SK-N-MC (cell line): ENCODE measurements at regions not wholly inside any gene's neighbourhood (a gene's known extent, or its start where the extent isn't known, plus 50 kb on each side); places are given as distances from the start of the nearest gene placed in this dataset.

Source experiments
- EZH2 ChIP-seq: fragments of 200-600 bp; sonication (generic); IDR thresholded peaks from one replicate; pipeline ENCODE4 v1.6.1; 2017; ENCODE audit warnings: antibody characterized with exemption
- FOXP2 ChIP-seq: optimal IDR thresholded peaks from 2 replicates; pipeline ENCODE3; 2011; ENCODE audit warnings: mild to moderate bottlenecking, moderate library complexity; ENCODE audit not compliant: insufficient read depth; ENCODE audit errors: extremely low read length, control extremely low read depth
- POLR2AphosphoS5 ChIP-seq: IDR thresholded peaks from 2 replicates; pipeline ENCODE4 v1.6.1; 2012; ENCODE audit warnings: mild to moderate bottlenecking, low read depth, low read length, borderline replicate concordance

DNA sequence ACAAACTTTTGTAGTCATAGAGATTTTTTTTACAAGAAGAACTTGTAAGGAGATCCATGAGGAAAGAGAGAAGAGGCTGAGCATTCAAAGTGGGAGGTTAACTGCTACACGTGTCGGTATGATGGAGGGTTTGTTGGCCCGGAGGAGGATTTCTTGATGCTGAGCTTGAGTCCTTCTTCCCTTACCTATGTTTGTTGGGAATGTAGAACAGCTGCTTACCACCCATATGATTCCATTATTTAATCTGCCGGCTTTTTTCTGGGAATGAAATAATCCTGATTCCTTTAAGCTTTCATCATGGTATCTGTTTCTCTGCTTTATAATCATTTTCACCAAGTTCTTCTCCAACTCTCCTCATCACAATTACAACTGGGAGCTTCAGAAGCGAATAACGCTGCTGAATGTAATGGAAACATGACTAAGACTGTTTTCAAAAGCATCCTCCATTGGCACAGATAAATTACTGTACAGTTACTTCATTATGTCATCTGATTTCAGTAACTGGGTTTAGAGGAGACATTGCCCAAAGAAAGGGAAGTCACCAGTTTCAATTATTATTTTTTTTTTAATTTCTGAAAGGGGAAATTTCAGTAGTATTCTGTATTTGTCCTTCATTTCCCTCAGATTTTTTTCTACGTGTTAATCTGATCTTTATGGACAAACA is 420.6 kb downstream of the SPRY1 start:
- no peak for TF ChIP-seq POLR2AphosphoS5
- TF ChIP-seq EZH2 = no peak
- TF ChIP-seq FOXP2 = no peak
